GM12864 (cell line): ENCODE measurements at regions not wholly inside any gene's neighbourhood (a gene's known extent, or its start where the extent isn't known, plus 50 kb on each side); places are given as distances from the start of the nearest gene placed in this dataset.

ENCODE experiments used
- DNase-seq: peaks from one replicate; pipeline ENCODE4 v3.0.0-alpha.2; 2011; ENCODE audit warnings: low read depth
- H3K4me3 ChIP-seq: 2 replicates; pipeline ENCODE4 v1.5.1; 2011; ENCODE audit warnings: mild to moderate bottlenecking, low read depth, low read length, control low read depth
- TF ChIP-seq, protein P1 (sequence below): IDR thresholded peaks from 2 replicates; pipeline ENCODE4 v1.5.1; 2011; ENCODE audit warnings: low read depth, mild to moderate bottlenecking, moderate library complexity, low read length, control low read depth, inconsistent platforms; ENCODE audit errors: missing control alignments

DNA sequence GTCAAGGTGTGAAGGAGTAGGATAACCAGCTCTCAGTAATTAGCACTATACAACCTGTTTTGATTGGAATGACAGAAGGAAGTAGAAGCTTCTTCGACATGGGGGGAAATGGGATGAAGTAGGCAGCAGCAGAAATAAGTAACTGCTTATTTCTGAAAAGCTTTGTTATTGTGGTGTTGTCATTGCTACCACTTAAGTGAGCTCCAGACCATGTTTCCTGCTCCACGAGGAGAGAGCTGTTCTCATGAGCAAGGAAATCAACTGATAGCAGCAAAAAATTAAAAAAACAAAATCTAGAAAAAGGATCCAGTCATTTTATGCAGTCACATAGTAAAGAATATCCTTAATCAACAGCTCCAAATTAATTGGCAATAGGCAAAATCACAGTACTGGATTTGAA is 106.1 kb upstream of the TLL1 start:
- TF ChIP-seq, protein P1, sequence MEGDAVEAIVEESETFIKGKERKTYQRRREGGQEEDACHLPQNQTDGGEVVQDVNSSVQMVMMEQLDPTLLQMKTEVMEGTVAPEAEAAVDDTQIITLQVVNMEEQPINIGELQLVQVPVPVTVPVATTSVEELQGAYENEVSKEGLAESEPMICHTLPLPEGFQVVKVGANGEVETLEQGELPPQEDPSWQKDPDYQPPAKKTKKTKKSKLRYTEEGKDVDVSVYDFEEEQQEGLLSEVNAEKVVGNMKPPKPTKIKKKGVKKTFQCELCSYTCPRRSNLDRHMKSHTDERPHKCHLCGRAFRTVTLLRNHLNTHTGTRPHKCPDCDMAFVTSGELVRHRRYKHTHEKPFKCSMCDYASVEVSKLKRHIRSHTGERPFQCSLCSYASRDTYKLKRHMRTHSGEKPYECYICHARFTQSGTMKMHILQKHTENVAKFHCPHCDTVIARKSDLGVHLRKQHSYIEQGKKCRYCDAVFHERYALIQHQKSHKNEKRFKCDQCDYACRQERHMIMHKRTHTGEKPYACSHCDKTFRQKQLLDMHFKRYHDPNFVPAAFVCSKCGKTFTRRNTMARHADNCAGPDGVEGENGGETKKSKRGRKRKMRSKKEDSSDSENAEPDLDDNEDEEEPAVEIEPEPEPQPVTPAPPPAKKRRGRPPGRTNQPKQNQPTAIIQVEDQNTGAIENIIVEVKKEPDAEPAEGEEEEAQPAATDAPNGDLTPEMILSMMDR: no peak
- H3K4me3 ChIP-seq: no peak overlapping the region
- DNase-seq: no peak

DNA sequence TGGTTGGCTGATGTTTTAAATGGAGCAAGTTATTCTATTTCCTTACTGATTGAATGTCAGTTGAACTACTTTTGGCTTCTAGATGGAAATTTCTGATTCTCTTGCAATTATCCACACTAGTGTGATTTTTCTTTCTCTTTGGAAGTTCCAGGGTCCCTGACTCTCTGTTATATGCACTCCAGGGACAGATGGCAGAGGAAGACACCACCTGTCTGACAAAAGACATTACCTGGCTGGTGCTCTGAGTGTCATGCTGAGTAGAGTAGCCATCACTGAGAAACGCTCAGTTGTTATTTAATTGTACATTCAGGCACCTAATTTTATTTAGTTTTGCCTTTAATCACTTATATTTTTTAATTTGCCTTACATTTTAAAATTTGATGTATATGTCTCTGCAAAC is 105.4 kb upstream of the TLL1 start:
- no peak for DNase-seq
- no peak overlapping the region for H3K4me3 ChIP-seq
- TF ChIP-seq, protein P1: no peak

DNA sequence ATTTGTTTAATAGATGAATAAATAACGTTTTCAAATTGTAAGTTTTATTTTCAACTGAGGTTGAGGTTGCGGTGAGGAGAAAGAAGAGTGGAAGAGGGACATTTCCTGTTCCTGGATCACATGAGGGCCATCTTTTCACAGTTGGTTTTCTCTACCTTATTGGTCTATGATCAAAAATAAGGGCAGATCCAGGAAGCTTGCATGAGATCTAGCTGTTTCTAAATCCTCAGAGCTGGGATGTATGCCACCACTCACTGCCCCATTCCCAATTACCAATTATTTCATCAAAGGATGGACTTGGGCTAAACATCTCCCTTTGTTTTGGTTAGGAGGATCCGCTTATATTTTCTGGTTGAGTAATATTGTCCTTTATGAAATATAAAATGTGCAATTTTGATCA is 104.8 kb upstream of the TLL1 start:
- TF ChIP-seq, protein P1: no peak
- DNase-seq: no peak
- H3K4me3 ChIP-seq: no peak overlapping the region

DNA sequence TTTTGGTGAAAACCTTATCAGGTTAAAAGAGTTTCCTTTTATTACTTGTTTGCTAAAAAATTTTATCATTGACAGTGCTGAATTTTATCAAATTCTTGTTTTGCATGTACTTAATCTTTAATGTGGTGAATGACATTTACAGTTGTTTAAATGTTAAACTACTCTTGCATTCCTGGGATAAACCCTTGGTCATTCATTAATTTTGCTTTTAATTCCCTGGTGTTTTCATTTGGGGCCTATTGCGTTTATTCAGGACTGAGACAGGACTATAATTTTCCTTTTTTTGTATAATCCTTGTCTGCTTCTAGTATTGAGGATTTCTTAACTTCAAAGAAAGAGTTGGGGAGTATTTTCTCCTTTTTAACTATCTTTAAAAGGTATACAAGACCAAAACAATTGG is 98.7 kb upstream of the TLL1 start:
- DNase-seq: no peak
- no peak overlapping the region for H3K4me3 ChIP-seq
- TF ChIP-seq, protein P1: no peak

DNA sequence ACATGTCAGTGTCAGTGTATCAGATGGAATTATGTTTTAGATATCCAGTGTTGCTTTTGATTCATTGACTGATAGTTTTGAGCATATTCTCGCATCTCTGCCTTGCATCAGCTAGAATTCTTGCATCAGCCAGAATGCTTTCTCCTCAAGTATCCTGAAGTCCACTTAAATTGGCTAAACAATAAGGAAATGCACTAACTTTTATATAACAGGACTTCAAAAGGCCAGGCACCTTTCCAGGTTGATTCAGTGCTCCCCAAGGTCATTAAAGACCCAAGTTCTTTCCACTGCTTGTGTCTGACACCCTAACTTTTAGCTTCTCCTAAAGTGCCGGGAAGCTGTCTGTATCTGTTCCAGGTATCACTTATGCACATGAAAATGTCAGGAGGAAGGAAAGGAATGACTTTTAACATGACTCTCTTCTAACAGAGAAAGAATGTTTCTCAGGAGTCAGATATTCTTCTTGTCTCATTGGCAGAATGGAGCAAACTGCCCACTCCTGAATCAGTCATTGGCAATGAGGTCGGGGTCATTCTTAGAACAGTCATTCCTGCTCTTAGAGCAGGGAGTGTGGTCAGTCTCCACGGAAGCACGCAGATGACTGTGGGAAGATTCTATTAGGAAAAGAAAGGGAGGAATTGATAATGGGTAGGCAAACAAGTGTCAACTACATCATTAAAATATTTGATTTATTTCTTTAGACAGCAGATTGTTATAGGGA is 92.9 kb upstream of the TLL1 start:
- no peak for DNase-seq
- H3K4me3 ChIP-seq: no peak overlapping the region
- TF ChIP-seq, protein P1: no peak

DNA sequence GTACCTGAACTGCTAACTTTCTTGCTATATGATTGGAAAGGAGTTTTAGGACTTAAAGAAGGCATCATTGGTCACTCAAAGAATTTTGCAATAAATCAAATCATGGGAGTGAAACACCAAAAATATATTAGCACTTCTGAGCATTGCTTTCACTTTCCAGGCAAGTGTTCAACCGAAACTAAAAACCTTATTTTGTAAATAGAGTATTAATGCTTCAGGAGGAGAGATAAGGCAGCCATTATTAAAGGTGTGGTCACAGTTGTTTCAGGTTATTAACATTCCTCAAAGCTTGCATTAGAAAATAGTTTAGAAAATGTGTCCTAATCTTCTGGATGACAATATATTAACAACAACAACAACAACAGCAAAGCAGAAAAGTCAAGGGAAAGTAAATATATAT is 92.3 kb upstream of the TLL1 start:
- H3K4me3 ChIP-seq: no peak overlapping the region

More for the DNA sequence above, 92.3 kb upstream of the TLL1 start:
- DNase-seq: no peak
- TF ChIP-seq, protein P1: no peak
